ENCODE measurements at regions not wholly inside any gene's neighbourhood (a gene's known extent, or its start where the extent isn't known, plus 50 kb on each side); places are given as distances from the start of the nearest gene placed in this dataset.

DNA sequence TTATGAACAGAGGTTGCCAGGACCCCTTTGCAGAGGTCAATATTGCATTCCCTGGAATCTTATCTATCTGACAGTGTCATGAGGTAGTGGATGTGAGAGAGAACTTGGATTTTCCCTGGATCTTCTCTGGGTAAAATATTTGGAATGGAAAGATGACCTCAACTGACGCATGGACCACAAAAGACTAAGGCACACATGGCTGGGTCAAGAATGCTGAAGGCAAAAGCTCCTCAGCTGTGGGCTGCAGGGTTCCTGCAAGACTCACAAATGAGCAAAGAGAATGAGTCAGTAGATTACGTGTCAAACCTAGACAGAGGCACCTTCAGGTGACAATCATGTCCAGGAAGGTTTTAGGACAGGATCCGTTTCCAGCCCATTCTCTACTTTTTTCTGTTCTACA is 484.0 kb downstream of the C6orf118 start:
- H3K4me1 ChIP-seq (ENCODE audit: control insufficient read depth in 1 of 2, insufficient read depth in 2 of 2, low read length in 2 of 2), result no peaks in the 10 kb centered on the region
- no peak overlapping the region for H2AFZ ChIP-seq (ENCODE audit: low read depth, low read length, poor library complexity, severe bottlenecking)
- H3K36me3 ChIP-seq (ENCODE audit: control insufficient read depth in 1 of 2, insufficient read depth in 2 of 2, low read length in 2 of 2), result no peaks in the 10 kb centered on the region
- H3K27me3 ChIP-seq (ENCODE audit: insufficient read depth, low read length), result no peaks in the 10 kb centered on the region
- H3K4me3 ChIP-seq (replicated peaks in 1 of 2; ENCODE audit: low read depth in 1 of 2, low read length in 2 of 2), result no peak overlapping the region
- no peaks in the 10 kb centered on the region for H4K20me1 ChIP-seq (ENCODE audit: insufficient read depth)
- intact Hi-C loops (cut with micrococcal nuclease), result no loop called here
- H3K9ac ChIP-seq (ENCODE audit: low read length), result no peak overlapping the region
- no TSS peak for BruUV-seq (replicated peaks)
- H3K9me2 ChIP-seq (ENCODE audit: insufficient read depth), result no peaks in the 10 kb centered on the region
- no peak overlapping the region for H3K27ac ChIP-seq (ENCODE audit: low read depth, low read length)
- no peaks in the 10 kb centered on the region for H3K79me2 ChIP-seq (ENCODE audit: insufficient read depth, low read length)
- no peak overlapping the region for H3K4me2 ChIP-seq (ENCODE audit: low read length)
- H3K9me3 ChIP-seq (ENCODE audit: control insufficient read depth in 1 of 2, insufficient read depth in 1 of 2, low read depth in 1 of 2, low read length in 2 of 2), result peaks cover 11 to 12% of the 10 kb centered on the region in 2 experiments; a peak in 2 of 4 replicates
- ATAC-seq (no peak), DNase-seq (ENCODE audit: low read depth, low spot score) (no peak)
- TF ChIP-seq ZFX (IDR thresholded peaks at IDR 0.05), result no peak
- no peak for TF ChIP-seq SIN3A (IDR thresholded peaks at IDR 0.05; ENCODE audit: low read depth)
- TF ChIP-seq ZNF274 (IDR thresholded peaks at IDR 0.05; ENCODE audit: low read depth, low read length), result no peak
- no peak for TF ChIP-seq SRF (IDR thresholded peaks at IDR 0.05; ENCODE audit: low read depth)
- TF ChIP-seq, protein P1, sequence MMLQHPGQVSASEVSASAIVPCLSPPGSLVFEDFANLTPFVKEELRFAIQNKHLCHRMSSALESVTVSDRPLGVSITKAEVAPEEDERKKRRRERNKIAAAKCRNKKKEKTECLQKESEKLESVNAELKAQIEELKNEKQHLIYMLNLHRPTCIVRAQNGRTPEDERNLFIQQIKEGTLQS (IDR thresholded peaks at IDR 0.05), result no peak
- TF ChIP-seq FOSL1 (IDR thresholded peaks at IDR 0.05; ENCODE audit: low read depth), result no peak
- TF ChIP-seq EZH2 (IDR thresholded peaks at IDR 0.05), result no peak
- TF ChIP-seq TCF7L2 (IDR thresholded peaks at IDR 0.05; ENCODE audit: borderline replicate concordance, extremely low read depth, insufficient read depth, insufficient read length), result no peak
- TF ChIP-seq, protein P2, sequence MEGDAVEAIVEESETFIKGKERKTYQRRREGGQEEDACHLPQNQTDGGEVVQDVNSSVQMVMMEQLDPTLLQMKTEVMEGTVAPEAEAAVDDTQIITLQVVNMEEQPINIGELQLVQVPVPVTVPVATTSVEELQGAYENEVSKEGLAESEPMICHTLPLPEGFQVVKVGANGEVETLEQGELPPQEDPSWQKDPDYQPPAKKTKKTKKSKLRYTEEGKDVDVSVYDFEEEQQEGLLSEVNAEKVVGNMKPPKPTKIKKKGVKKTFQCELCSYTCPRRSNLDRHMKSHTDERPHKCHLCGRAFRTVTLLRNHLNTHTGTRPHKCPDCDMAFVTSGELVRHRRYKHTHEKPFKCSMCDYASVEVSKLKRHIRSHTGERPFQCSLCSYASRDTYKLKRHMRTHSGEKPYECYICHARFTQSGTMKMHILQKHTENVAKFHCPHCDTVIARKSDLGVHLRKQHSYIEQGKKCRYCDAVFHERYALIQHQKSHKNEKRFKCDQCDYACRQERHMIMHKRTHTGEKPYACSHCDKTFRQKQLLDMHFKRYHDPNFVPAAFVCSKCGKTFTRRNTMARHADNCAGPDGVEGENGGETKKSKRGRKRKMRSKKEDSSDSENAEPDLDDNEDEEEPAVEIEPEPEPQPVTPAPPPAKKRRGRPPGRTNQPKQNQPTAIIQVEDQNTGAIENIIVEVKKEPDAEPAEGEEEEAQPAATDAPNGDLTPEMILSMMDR (IDR thresholded peaks at IDR 0.05 in 2 of 3, conservative IDR thresholded peaks at IDR 0.05 in 1 of 3; ENCODE audit: borderline replicate concordance in 1 of 3, insufficient read depth in 1 of 3, low read depth in 2 of 3, low read length in 2 of 3), result no peak
- no peak for TF ChIP-seq SP1 (IDR thresholded peaks at IDR 0.05; ENCODE audit: low read depth)
- TF ChIP-seq CBX3 (IDR thresholded peaks at IDR 0.05; ENCODE audit: low read depth), result no peak
- TF ChIP-seq, protein P3, sequence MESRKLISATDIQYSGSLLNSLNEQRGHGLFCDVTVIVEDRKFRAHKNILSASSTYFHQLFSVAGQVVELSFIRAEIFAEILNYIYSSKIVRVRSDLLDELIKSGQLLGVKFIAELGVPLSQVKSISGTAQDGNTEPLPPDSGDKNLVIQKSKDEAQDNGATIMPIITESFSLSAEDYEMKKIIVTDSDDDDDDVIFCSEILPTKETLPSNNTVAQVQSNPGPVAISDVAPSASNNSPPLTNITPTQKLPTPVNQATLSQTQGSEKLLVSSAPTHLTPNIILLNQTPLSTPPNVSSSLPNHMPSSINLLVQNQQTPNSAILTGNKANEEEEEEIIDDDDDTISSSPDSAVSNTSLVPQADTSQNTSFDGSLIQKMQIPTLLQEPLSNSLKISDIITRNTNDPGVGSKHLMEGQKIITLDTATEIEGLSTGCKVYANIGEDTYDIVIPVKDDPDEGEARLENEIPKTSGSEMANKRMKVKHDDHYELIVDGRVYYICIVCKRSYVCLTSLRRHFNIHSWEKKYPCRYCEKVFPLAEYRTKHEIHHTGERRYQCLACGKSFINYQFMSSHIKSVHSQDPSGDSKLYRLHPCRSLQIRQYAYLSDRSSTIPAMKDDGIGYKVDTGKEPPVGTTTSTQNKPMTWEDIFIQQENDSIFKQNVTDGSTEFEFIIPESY (IDR thresholded peaks at IDR 0.05; ENCODE audit: extremely low read depth, insufficient replicate concordance, low read length), result no peak
- ChIA-PET CTCF (no interaction called here), RAD21 (ENCODE audit: low non-redundant PET in 1 of 2, low total read pairs in 2 of 2, uncharacterized antibody in 2 of 2, unreplicated experiment in 2 of 2) (no interaction called here), POLR2A (no interaction called here)
